ENCODE measurements at regions not wholly inside any gene's neighbourhood (a gene's known extent, or its start where the extent isn't known, plus 50 kb on each side); places are given as distances from the start of the nearest gene placed in this dataset.
A peak's percentile ranks its signal among the peaks of the same experiment; 100 is the strongest.
"Not testable (repeated sequence)": the region's sequence is repeated elsewhere in the genome, so short reads cannot be mapped to it uniquely, and the experiment has no call there.

DNA sequence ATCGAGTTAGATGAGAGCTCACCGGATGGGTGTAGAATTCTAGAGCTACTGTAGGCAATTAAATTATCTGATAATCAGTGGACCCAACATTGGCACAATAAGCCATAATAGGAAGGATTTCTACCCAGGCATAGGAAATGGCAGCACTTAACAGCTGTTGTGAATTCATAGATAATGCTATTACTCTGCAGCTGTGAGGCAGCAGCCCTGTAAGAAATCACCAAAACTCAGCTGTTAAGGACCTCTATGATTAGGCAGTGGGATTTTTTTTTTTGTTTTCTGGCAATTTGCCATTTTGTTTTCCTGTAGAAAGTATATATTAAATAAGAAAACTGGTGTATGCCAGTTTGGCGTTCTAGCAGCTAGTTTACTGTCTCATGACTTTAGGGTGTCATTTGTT lies 609.1 kb upstream of the SLC35B3 start:
- no peak for DNase-seq

DNA sequence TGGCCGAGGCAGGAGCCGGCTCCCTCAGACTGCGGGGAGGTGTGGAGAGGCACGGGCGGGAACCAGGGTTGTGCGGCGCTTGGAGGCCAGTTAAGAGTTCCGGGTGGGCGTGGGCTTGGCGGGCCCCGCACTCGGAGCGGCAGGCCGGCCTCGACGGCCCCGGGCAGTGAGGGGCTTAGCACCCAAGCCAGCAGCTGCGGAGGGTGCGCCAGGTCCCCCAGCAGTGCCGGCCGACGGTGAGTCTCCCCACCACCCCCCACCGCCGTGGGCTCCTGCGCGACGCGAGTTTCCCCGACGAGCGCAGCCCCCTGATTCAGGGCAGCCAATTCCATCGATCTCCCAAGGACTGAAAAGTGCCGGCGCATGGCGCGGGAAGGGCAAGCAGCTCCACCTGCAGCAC lies 605.4 kb upstream of the SLC35B3 start:
- no peak for DNase-seq

DNA sequence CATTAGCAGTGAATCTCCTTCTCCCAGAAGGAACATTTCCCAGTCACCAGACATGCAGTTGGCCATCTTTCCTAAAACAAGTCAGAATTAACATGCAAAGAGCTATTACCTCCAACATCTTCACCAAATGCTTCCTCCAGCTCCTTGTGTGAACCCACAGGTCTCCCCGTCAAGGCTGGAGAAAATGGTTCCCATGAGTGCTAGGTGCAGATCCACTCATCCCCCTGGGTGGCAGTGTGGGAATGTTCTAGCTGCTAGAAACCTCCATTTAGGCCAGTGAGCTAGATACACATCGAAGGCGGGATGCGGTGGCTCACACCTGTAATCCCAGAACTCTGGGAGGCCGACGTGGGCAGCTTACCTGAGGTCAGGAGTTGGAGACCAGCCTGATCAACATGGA lies 603.9 kb upstream of the SLC35B3 start:
- DNase-seq, result no peak

DNA sequence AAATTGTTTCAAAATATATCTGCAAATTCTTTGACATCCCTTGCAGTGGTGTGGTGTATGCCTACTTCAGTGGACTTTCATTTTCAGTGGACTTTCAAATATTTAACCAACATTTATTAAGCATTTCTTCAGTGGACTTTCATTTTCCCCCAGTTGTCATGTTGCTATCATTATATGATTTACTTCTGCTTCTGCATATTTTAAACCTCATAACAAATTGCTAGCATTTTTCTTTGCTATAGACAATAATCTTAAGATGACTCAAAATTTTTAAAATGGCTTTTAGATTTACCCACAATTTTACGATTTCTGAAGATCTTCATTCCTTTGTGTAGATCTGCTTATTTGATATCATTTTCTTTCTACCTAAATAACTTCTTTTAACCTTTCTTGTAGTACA lies 592.7 kb upstream of the SLC35B3 start:
- no peak for DNase-seq

DNA sequence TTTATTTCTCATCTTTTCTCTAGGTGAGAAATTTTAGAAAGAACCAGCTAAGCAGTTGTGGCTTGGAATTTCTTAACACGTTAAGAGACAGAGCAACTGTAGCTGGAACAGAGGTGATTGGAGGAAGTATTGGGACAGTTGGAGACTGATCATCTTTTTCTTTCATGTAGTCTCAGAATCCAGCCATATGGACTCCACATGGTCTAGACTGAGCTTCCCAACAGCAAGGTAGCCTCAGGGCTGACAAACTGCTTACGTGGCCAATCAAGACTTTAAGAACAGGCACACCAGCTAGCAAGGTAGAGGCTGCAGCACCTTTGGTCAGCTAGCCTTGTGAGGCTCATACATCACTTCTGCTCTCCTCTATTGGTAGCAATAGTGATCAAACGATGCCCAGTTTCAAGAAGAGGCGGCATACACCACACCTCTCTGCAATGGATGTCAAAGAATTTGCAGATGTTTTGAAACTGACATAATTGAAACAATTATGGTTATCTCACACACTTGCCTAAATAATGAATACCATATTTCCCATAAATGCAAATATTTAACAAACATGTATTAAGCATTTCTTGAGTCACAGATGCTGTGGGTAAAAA lies 590.5 kb upstream of the SLC35B3 start:
- DNase-seq, result no peak

DNA sequence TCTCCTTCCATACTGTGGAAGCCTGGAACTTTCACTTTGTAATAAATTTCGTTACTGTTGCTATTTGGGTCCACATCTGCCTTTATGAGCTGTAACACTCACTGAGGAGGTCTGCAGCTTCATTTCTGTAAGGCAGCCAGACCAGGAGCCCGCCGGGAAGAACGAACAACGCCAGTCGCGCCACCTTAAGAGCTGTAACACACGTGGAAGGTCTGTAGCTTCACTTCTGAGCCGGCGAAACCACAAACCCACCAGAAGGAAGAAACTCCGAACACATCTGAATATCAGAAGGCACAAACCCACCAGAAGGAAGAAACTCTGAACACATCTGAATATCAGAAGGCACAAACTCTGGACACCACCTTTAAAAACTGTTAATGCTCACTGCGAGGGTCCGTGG lies 589.9 kb upstream of the SLC35B3 start:
- DNase-seq, result no peak

DNA sequence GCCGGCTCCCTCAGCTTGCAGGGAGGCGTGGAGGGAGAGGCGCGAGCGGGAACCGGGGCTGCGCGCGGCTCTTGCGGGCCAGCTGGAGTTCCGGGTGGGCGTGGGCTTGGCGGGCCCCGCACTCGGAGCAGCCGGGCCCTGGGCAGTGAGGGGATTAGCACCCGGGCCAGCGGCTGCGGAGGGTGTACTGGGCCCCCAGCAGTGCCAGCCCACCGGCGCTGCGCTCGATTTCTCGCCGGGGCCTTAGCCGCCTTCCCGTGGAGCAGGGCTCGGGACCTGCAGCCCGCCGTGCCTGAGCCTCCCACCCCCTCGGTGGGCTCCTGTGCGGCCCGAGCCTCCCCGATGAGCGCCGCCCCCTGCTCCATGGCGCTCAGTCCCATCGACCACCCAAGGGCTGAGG lies 588.9 kb upstream of the SLC35B3 start:
- DNase-seq, result not testable (repeated sequence)

DNA sequence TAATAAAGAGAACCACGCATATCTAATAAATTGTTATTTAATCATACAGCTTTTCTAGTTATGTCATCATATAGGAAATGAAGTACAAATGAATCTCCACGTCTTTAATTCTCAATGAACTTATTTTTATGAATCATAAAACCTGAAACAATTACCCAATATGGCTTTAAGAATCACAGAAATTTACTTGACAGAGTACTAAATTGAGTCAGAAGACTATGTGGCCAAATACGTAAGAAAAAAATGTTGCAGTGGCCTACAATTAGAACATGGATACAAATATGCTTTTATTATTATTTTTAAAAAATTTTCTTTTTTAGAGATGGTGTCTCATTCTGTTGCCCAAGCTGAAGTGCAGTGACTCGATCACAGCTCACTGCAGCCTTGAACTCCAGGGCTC lies 584.7 kb upstream of the SLC35B3 start:
- no peak for DNase-seq

DNA sequence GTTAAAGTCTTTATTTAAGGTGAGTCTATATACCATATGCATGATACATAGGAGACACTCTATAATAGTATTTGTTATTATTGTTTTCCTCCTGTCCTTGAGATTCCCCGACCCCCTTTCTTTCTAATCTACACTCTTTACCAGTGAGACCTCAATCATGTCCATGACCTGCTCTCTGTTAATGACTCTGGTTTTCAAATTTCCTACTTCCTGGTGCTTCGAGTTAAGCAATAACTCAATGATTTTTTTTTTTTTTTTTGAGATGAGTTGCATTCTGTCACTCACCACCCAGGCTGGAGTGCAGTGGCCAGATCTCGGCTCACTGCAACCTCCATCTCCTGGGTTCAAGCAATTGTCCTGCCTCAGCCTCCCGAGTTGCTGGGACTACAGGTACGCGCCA lies 574.6 kb upstream of the SLC35B3 start:
- no peak for DNase-seq

DNA sequence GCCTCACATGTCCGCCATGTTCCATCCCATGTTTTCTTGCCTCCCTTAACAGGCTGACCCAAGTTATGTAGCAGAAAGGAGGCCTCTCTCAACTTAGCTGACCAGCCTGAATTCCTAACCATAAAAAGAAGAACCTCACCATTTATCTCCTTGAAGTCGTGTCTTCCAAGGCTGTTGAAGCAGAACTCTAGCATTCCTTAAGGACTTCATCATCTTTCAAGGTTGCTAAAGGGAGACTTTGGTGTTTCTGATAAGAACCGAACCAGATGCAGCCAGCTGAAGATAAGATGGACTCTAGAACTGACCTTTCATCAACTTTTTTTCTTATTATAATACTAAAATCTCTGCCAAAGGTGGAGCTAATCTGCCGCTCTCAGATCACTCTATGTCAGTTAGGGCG lies 571.7 kb upstream of the SLC35B3 start:
- no peak for DNase-seq

DNA sequence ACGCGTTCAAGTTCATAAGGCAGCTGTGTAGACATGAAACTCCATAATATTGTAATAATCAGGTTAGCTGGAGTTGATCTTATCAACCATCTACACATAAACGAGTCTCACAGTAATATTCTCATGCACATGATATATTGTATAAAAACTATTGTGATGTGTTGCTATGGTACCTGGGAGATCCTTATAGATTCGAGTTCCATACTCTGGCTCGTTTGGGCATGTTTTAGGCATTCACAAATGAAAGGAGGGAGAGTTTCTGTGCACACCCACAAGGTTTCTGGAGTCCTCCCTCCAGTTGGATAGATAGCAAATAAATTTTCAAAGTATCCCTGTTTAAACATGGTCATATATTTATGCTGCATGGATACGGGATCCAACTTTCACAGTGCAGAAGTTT lies 567.5 kb upstream of the SLC35B3 start:
- no peak for DNase-seq

DNA sequence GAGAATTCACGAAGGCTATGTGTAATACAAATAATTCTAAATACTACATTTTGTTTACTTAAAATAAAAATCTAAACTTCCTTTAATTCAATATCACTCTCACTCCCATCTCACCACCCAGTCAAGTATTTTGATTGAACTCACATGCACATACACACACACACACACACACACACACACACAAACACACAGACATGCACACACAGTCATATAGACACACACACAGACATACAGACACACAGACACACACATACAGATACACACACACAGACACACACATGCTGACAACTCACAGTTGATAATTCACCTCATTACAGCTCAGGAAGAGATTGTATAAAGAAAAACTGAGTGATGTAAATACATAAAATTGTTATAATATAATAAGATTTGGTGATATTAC lies 559.8 kb upstream of the SLC35B3 start:
- DNase-seq, result no peak

DNA sequence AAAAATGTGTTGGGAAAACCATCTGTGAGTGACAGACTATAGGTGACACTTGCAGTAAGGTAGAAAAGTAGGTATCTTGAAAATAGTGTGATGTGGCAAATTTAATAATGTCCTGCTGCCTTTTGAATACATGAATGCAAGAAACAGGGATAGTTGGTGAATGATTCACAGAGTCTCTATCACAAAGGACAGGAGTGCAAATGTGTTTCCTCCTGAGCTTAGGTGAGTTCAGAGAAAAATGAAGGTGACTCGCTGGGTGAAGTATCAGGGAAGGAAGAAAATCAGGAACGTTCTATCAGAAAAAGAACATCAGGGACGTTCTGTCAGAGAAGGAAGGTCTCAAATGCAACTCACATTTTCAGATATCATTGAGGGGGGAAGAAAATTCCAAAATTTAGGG lies 557.8 kb upstream of the SLC35B3 start:
- no peak for DNase-seq

DNA sequence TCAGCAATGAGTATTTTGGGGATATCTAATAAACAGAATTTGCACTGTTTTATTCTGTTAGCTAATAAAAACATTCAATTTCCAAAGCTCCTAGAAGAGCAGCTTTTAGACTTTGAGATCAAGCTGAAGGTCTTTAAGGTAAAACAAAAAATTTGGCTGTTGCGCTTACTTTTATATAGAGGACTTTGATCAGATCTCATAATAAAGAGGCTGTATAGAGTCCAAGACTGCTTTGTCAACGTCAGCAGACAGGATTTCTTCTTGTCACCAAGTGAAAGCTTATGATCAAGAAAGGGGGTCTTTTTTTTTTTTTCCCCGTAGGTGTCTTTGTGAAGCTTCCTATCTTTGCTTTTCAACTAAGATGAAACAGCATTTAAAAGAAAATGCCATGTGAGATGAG lies 556.5 kb upstream of the SLC35B3 start:
- DNase-seq, result no peak

DNA sequence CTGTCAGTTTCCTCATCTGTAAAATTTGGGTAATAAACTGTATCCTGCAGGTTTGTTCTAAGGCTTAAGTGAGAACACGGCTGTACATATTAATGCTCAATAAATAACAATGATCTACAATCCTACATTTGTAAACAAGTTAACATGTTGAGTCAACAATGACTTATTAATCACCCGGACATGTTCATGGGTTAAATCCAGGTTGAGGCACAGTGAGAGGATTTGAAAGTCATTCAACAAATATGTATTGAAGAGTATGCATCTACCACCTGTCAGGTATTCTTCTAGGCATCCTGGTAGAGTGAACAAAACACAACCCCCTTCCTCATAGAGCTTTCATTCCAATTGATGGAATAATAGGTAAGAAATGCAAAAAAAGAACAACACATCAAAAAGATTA lies 554.7 kb upstream of the SLC35B3 start:
- no peak for DNase-seq

DNA sequence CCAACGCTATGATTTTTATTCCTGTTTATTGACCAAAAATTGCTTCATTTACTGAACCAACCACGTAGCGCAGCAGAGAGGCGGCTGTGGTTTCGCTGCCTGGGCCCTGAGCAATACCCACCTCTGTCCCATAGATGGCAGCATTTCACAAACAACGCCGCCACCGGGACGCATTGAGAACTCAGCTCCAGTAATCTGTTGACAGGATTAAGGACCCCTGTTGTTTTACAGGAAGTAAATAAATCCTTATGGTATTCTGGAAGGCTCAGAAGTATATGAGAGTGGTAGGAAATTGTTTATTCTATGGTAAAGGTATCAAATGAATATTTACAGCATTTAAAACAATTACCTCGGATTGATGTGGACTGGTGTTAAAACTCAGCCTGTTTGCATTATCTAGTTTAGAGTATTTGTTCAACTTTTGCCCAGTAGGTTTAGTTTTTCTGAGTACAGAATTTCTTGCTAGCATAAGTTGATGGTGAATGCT lies 547.9 kb upstream of the SLC35B3 start:
- peak in 3 of 4 experiments; percentile 12 to 34 (median 12) for DNase-seq

DNA sequence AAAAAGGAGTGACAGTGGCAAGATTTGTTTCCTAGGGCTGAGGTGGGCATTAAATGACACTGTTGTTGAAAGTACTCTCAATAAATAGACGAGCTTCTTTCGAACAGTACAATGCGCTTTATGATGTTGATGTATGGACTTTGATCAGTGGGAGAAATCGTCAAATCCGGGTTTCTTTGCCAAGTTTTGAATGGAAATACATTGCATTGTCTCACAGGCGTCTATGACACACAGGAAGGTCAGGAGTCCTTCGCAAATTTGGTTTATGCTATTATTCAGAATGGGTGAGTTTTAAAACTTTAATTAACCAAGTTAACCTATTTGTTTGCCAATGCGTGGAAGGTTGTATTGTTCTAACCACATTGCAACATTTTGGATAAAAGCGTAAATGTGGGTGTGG lies 547.3 kb upstream of the SLC35B3 start:
- DNase-seq, result no peak

DNA sequence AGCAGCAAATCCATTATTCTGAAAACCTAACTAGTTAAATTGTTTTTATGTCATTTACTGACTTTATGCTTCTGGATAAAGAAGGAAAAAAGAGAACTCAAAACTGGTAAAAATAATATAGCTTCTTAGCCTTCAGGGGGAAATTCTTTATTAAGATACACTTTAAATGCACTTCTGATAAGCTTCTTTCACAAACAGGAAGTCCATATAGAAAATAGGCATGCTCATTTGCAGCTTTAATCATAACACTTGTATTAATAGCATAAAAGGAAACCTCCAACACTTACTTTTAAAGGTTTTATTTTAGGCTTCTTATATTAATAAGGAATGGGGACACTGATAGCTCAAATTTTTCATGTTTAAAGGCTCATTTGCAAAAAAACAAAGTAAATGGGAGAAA lies 538.0 kb upstream of the SLC35B3 start:
- DNase-seq, result no peak

DNA sequence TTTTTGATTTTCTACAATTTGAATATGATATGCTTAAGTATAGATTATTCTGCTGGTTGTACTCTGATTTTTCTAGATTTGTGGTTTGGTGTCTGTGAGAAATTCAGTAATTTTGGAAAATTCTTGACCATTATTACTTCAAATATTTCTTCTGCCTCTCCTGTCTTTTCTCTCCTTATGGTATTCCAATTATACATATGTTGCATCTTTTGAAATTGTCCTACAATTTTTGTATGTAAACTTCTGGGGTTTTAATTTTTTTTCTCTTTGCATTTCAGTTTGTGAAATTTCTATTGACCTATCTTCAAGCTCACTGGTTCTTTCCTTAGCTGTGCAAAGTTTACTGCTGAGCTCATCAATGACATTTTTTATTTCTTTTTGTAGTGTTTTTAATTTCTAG lies 534.4 kb upstream of the SLC35B3 start:
- no peak for DNase-seq

DNA sequence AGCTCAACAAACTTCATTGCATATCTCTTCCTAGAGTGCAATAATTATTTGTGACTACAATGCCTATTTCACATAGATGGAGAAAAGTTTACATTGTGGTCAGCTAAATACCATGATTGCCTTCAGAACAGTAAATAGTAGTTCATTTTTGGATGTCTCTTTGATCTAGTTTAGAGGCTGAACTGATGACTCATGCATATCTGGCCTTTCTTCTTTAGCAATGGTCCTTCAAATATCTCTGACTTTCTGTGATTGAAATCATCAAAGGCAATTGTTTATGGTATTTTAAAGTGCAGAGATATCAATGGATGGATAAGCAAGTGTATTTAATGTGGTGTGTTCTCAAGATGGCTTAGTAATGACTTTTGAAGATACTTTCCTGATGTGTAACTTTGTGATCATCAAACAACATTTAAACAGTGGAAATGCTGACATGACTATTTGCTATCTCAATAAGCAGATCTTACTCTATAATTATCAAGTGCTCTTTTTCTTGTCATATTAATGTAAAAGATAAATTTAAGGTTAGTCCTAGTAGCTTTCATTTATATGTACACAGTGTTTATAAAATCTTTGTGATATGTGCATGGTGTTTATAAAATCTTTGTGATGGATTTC lies 523.7 kb upstream of the SLC35B3 start:
- no peak for DNase-seq

DNA sequence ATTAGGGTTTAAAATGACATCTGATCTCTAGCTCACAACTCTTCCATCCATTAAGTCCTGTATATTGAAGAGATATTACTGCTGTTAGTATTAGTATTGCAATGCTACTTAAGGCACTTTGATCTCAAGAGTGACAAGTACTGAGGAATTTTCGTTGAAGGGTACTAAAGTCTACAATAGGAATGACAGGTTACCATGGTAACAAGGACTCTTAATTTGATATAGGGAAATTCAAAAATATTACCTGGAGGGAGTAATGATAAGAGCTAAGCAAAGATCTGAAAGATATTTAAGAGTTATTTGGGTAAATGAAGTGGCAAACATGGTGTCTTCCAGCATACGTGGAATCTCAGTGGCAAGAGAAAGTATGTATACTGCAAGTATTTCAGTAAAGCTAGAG lies 518.0 kb upstream of the SLC35B3 start:
- no peak for DNase-seq

DNA sequence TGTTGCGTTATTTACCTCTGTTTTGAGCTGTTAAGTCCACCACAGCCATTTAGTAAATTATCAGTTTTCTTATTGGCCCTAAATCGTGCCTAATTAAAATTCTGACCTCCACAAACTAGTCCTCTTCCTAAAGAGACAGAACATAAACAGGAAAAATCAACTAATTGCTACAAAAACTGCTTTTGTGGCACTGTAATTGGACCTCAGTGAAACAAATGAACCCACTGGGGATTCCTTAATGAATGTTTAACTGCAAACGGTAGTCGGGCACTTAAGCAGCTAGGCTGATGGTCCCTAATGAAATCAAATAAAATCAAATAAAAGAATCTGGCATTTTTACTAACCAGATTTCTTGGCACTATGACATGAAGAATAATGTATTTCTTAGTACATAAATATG lies 513.4 kb upstream of the SLC35B3 start:
- no peak for DNase-seq

DNA sequence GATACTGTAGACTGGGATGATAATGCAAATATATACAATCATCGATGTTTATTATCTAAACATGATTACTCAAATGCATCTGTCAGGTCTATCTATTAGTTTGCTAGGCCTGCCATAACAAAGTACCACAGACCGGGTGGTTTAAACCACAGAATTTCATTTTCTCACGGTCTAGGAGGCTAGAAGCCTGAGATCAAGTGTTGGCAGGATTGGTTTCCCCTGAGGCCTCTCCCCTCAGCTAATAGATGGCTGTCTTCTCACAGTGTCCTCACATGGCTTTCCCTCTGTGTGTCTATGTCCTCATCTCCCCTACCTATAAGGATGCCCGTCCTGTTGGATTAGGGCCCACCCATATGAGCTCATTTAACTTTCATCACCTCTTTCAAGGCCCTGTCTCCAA lies 512.6 kb upstream of the SLC35B3 start:
- DNase-seq, result no peak

DNA sequence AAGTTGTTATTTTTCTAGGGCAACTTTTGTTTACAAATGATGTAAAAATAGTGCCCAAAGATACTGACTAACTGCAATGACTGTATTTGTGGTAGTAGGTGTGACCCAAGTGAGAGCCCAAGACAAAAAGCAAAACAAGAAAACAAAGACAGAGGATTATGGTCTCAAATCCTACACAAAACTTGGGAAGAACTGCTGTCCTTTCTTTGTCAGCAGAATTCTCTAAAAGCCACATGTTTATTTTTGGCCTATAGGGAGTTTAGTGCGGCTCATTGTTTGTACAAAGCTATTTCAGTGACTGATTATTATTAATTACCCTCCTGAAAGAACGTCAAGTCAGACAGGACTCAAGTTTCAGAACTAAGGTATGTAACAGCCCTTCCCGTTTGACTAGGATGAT lies 509.2 kb upstream of the SLC35B3 start:
- no peak for DNase-seq

DNA sequence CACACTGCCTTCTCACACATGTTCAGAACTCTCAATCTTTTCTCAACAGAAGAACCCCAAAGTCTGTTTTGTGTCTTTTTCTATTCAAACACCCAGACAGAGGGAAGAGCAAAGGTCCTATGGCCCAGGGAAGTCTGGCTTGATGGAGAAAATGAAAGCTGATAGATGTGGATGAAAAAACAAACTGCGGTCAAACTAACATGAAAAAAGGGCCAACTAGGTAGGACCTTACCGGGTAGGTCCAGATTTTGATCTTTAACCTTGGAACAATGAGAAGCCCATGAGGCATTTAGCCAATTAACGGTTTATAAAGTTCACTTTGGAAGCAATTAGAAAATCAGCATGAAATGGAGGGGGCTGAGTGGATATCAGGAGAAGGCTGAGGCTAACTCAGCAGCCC lies 507.7 kb upstream of the SLC35B3 start:
- DNase-seq, result no peak
